Epithelial cell of proximal tubule (primary cell): ENCODE measurements at regions not wholly inside any gene's neighbourhood (a gene's known extent, or its start where the extent isn't known, plus 50 kb on each side); places are given as distances from the start of the nearest gene placed in this dataset.

Experiments used
- DNase-seq: peaks from one replicate; pipeline ENCODE4 v3.0.0-alpha.2; 2011; ENCODE audit warnings: low read depth
- H3K4me3 ChIP-seq: 2 replicates; pipeline ENCODE4 v1.5.1; 2011; ENCODE audit warnings: low read depth, mild to moderate bottlenecking, low read length
- CTCF ChIP-seq: conservative IDR thresholded peaks from 2 replicates; pipeline ENCODE4 v1.5.1; 2012; ENCODE audit warnings: low read depth, mild to moderate bottlenecking, low read length

GRCh38 chr6:140599916-140600315, 1225.5 kb upstream of the CITED2 start:
- no peak for TF ChIP-seq CTCF
- H3K4me3 ChIP-seq = no peak overlapping the region
- no peak for DNase-seq

GRCh38 chr6:140597181-140597580, 1222.7 kb upstream of the CITED2 start:
- H3K4me3 ChIP-seq = no peak overlapping the region
- TF ChIP-seq CTCF = no peak
- DNase-seq = no peak

DNA sequence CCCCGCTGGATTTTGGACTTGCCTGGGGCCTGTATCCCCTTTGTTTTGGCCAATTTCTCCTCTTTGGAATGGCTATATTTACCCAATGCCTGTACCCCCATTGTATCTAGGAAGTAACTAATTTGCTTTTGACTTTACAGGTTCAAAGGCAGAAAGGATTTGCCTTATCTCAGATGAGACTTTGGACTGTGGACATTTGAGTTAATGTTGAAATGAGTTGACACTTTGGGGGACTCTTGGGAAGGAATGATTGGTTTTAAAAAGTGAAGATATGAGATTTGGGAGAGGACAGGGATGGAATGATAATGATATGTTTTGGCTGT, 1220.3 kb upstream of the CITED2 start:
- no peak for TF ChIP-seq CTCF
- H3K4me3 ChIP-seq = no peak overlapping the region
- no peak for DNase-seq

DNA sequence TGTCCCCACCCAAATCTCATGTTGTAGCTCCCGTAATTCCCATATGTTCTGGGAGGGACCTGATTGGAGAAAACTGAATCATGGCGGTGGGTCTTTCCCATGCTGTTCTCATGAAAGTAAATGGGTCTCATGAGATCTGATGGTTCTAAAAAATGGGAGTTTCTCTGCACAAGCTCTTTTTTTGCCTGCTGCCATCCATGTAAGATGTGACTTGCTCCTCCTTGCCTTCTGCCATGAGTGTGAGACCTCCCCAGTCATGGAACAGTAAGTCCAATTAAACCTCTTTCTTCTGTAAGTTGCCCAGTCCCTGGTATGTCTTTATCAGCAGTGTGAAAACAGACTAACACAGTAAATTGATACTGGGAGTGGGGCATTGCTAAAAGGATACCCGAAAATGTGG, 1218.4 kb upstream of the CITED2 start:
- no peak for TF ChIP-seq CTCF
- H3K4me3 ChIP-seq = no peak overlapping the region
- DNase-seq = no peak

DNA sequence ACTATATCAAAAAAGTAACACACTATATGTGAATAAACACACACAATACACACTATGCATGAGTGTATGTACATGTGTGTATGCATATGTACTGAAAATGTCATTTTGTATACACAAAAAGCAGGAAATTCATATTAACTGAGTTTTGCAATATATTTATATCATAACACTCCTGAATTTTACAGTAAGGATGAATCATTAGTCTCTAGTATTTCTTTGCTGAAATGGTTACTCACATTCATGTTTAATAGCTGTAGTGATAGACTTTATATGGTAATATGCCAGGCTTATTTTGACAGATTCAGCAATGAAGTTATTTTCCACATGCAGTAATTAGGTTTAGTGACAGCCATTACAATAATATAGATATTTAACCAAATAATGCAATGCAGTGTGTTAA, 1216.2 kb upstream of the CITED2 start:
- DNase-seq = no peak
- no peak for TF ChIP-seq CTCF
- H3K4me3 ChIP-seq = no peak overlapping the region

GRCh38 chr6:140586426-140587061, 1212.1 kb upstream of the CITED2 start:
- no peak overlapping the region for H3K4me3 ChIP-seq
- DNase-seq = no peak
- no peak for TF ChIP-seq CTCF

DNA sequence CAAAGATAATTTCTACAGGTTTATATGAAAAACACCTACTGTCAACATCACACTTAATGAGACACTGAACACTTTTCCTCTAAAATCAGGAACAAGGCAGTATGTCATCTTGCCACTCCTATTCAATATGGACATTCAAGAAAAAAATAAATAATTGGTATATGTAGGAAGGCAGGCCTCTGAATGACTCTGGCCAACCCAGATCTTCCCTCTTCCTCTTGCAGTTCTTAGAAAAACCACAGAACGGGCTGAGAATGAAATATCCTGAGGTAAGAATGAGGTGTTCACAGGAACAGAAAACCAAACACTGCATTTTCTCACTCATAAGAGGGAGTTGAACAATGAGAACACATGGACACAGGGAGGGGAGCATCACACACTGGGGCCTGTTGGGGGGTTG, 1207.2 kb upstream of the CITED2 start:
- no peak overlapping the region for H3K4me3 ChIP-seq
- no peak for DNase-seq

More for the DNA sequence above, 1207.2 kb upstream of the CITED2 start:
- TF ChIP-seq CTCF = no peak
